Liver (tissue), 8 donors: ENCODE measurements at regions not wholly inside any gene's neighbourhood (a gene's known extent, or its start where the extent isn't known, plus 50 kb on each side); places are given as distances from the start of the nearest gene placed in this dataset.

ENCODE experiments used
- DNase-seq: peaks from one replicate; pipeline ENCODE4 v3.0.0-alpha.2; 2017; ENCODE audit warnings: low spot score
- H3K27ac ChIP-seq, 2 donors: one replicate each; pipeline ENCODE4 v1.7.0; 2013; ENCODE audit warnings: inconsistent platforms in 2 of 2, low read length in 2 of 2, control low read depth in 1 of 2, low read depth in 1 of 2, mild to moderate bottlenecking in 1 of 2
- H3K27me3 ChIP-seq, 4 donors: one replicate each; pipeline versions ENCODE4 v1.6.1 to v1.7.0; 2013; ENCODE audit warnings: low read length in 3 of 4, inconsistent platforms in 1 of 4, mild to moderate bottlenecking in 1 of 4, moderate library complexity in 1 of 4; ENCODE audit not compliant: control insufficient read depth in 4 of 4, insufficient read depth in 4 of 4
- H3K36me3 ChIP-seq, 4 donors: one replicate each; pipeline versions ENCODE4 v1.6.1 to v1.7.0; 2013; ENCODE audit warnings: low read length in 3 of 4, mild to moderate bottlenecking in 3 of 4, low read depth in 1 of 4, moderate library complexity in 1 of 4; ENCODE audit not compliant: control insufficient read depth in 4 of 4, insufficient read depth in 3 of 4
- H3K4me1 ChIP-seq, 4 donors: one replicate each; pipeline versions ENCODE4 v1.6.1 to v1.7.0; 2013; ENCODE audit warnings: low read length in 3 of 4, mild to moderate bottlenecking in 3 of 4, moderate library complexity in 1 of 4; ENCODE audit not compliant: control insufficient read depth in 4 of 4, insufficient read depth in 4 of 4
- H3K4me3 ChIP-seq, 3 donors: one replicate each; pipeline versions ENCODE4 v1.6.1 to v1.7.0; 2013; ENCODE audit warnings: low read length in 3 of 3, control low read depth in 1 of 3, low read depth in 1 of 3, mild to moderate bottlenecking in 1 of 3
- H3K9ac ChIP-seq, 2 donors: one replicate each; pipeline ENCODE4 v1.7.0; 2013; ENCODE audit warnings: low read length in 2 of 2, mild to moderate bottlenecking in 2 of 2, moderate library complexity in 2 of 2, control low read depth in 1 of 2, low read depth in 1 of 2
- H3K9me3 ChIP-seq, 4 donors: one replicate each; pipeline versions ENCODE4 v1.6.1 to v1.7.0; 2013; ENCODE audit warnings: low read length in 3 of 4; ENCODE audit not compliant: control insufficient read depth in 4 of 4
- ATF3 ChIP-seq: IDR thresholded peaks from 2 replicates; pipeline ENCODE4 v1.6.1; 2016; ENCODE audit warnings: antibody characterized with exemption
- CTCF ChIP-seq: fragments of 150-350 bp; IDR thresholded peaks from 2 replicates; pipeline ENCODE4 v1.5.1; 2017; ENCODE audit warnings: improper control_type of control experiment, low read depth, low read length; ENCODE audit not compliant: missing input control
- EGR1 ChIP-seq, 2 donors: IDR thresholded peaks; 2 replicates each; pipeline ENCODE4 v1.6.1; 2016 to 2018; ENCODE audit warnings: antibody characterized with exemption in 2 of 2, low read depth in 2 of 2
- FOXA1 ChIP-seq: IDR thresholded peaks from 2 replicates; pipeline ENCODE4 v1.6.1; 2016; ENCODE audit warnings: antibody characterized with exemption
- FOXA2 ChIP-seq: IDR thresholded peaks from 2 replicates; pipeline ENCODE4 v1.6.1; 2016; ENCODE audit warnings: antibody characterized with exemption
- HNF4G ChIP-seq: IDR thresholded peaks from 2 replicates; pipeline ENCODE4 v1.6.1; 2016; ENCODE audit warnings: antibody characterized with exemption
- JUND ChIP-seq, 2 donors: IDR thresholded peaks; 2 replicates each; pipeline ENCODE4 v1.6.1; 2016; ENCODE audit warnings: antibody characterized with exemption in 2 of 2
- MAX ChIP-seq: IDR thresholded peaks from 2 replicates; pipeline ENCODE4 v1.6.1; 2016; ENCODE audit warnings: antibody characterized with exemption
- NR2F2 ChIP-seq: IDR thresholded peaks from 2 replicates; pipeline ENCODE4 v1.6.1; 2016; ENCODE audit warnings: antibody characterized with exemption
- RAD21 ChIP-seq, 2 donors: IDR thresholded peaks; 2 replicates each; pipeline ENCODE4 v1.6.1; 2016; ENCODE audit warnings: antibody characterized with exemption in 2 of 2, mild to moderate bottlenecking in 2 of 2
- REST ChIP-seq: IDR thresholded peaks from 2 replicates; pipeline ENCODE4 v1.6.1; 2016; ENCODE audit warnings: antibody characterized with exemption, mild to moderate bottlenecking
- RXRA ChIP-seq, 2 donors: IDR thresholded peaks; 2 replicates each; pipeline ENCODE4 v1.6.1; 2017 to 2018; ENCODE audit warnings: antibody characterized with exemption in 2 of 2, mild to moderate bottlenecking in 1 of 2
- SP1 ChIP-seq: IDR thresholded peaks from 2 replicates; pipeline ENCODE4 v1.6.1; 2018; ENCODE audit warnings: antibody characterized with exemption, mild to moderate bottlenecking
- TAF1 ChIP-seq: conservative IDR thresholded peaks from 2 replicates; pipeline ENCODE4 v1.6.1; 2016; ENCODE audit warnings: antibody characterized with exemption, mild to moderate bottlenecking
- YY1 ChIP-seq: IDR thresholded peaks from 2 replicates; pipeline ENCODE4 v1.6.1; 2016; ENCODE audit warnings: antibody characterized with exemption, mild to moderate bottlenecking
- ZBTB33 ChIP-seq: IDR thresholded peaks from 2 replicates; pipeline ENCODE4 v1.6.1; 2016; ENCODE audit warnings: antibody characterized with exemption
- WGBS: extraction: QIAGEN DNeasy Blood & Tissue Kit; methylation state at CpG from one replicate; pipeline ENCODE4 v1.1.7; 2013; 5-methylcytosine and 5-hydroxymethylcytosine counted together
- donor health status: healthy.
- donor health status: healthy.
- donor health status: healthy.
- donor health status: healthy.
- donor health status: healthy.

- Histone ChIP-seq H3K27ac (no peak overlapping the region), H3K36me3 (no peaks in the 10 kb centered on the region), H3K27me3 (no peaks in the 10 kb centered on the region), H3K4me3 (no peak overlapping the region), H3K9me3 (no peaks in the 10 kb centered on the region), H3K9ac (no peak overlapping the region), H3K4me1 (no peaks in the 10 kb centered on the region)
- DNase-seq, result no peak
- 76% methylated on average over 2 of the region's 2 CpGs for WGBS
- no peak for TF ChIP-seq REST
- TF ChIP-seq YY1, result no peak
- TF ChIP-seq EGR1 (IDR thresholded peaks at IDR 0.05; ENCODE audit: low read depth in 2 of 2), result no peak
- TF ChIP-seq NR2F2, result no peak
- TF ChIP-seq MAX, result no peak
- no peak for TF ChIP-seq FOXA2
- no peak for TF ChIP-seq ZBTB33
- TF ChIP-seq SP1, result no peak
Measured at GRCh38 chr5:130272837-130273236, 368.6 kb downstream of the CHSY3 start.

- Histone ChIP-seq H3K27me3 (no peaks in the 10 kb centered on the region), H3K36me3 (no peaks in the 10 kb centered on the region), H3K27ac (no peak overlapping the region), H3K9me3 (no peaks in the 10 kb centered on the region), H3K4me3 (no peak overlapping the region), H3K4me1 (no peaks in the 10 kb centered on the region), H3K9ac (no peak overlapping the region)
- no peak for TF ChIP-seq SP1
- TF ChIP-seq JUND (IDR thresholded peaks at IDR 0.05), result no peak
- no peak for TF ChIP-seq RAD21 (IDR thresholded peaks at IDR 0.05)
- TF ChIP-seq MAX, result no peak
- no peak for TF ChIP-seq HNF4G
- no peak for TF ChIP-seq EGR1 (IDR thresholded peaks at IDR 0.05; ENCODE audit: low read depth in 2 of 2)
- no peak for TF ChIP-seq FOXA1
- TF ChIP-seq TAF1, result no peak
- no peak for TF ChIP-seq RXRA (IDR thresholded peaks at IDR 0.05)
- TF ChIP-seq CTCF, result no peak
- TF ChIP-seq ATF3, result no peak
- TF ChIP-seq NR2F2, result no peak
- no peak for TF ChIP-seq REST
- DNase-seq, result no peak
Measured at GRCh38 chr5:130270786-130271185, 366.5 kb downstream of the CHSY3 start.
